PC-3 (cell line): ENCODE measurements at regions not wholly inside any gene's neighbourhood (a gene's known extent, or its start where the extent isn't known, plus 50 kb on each side); places are given as distances from the start of the nearest gene placed in this dataset.

ENCODE experiments used
- ATAC-seq: fragments of 200-7000 bp; cut with Tn5 transposase; 2 replicates; pipeline ENCODE4 v1.9.1; 2020; ENCODE audit warnings: mild to moderate bottlenecking, moderate library complexity
- BruUV-seq: library from RNA; stranded (reverse); fragments of 400-500 nt; replicated peaks from 2 replicates; lab custom pipeline; 2021; lab: Mats Ljungman, UMichigan
- CTCF ChIA-PET: fragments of 300-600 bp; sonication (Branson Sonifier 250); formaldehyde crosslinking; loops from one replicate; lab custom pipeline; 2022; ENCODE audit warnings: antibody characterized with exemption; lab: Charles Lee
- POLR2A ChIA-PET: fragments of 300-600 bp; sonication (Branson Sonifier 250); formaldehyde crosslinking; loops from one replicate; lab custom pipeline; 2022; ENCODE audit warnings: antibody characterized with exemption; ENCODE audit not compliant: unreplicated experiment; lab: Charles Lee
- DNase-seq: peaks from one replicate; pipeline ENCODE4 v3.0.0-alpha.2; 2015
- H2AFZ ChIP-seq: fragments of 300-600 bp; sonication (generic); 2 replicates; pipeline ENCODE4 v1.6.0; 2016; ENCODE audit warnings: antibody characterized with exemption, low read length
- H3F3A ChIP-seq: fragments of 300-600 bp; sonication (generic); one replicate; pipeline ENCODE4 v1.6.0; 2017; ENCODE audit warnings: antibody characterized with exemption, low read length, control low read depth, mild to moderate bottlenecking; ENCODE audit not compliant: unreplicated experiment
- H3K27ac ChIP-seq: fragments of 300-600 bp; sonication (generic); 2 replicates; pipeline ENCODE4 v1.5.1; 2016; ENCODE audit warnings: mild to moderate bottlenecking, low read length
- H3K27me3 ChIP-seq: fragments of 300-600 bp; sonication (generic); 2 replicates; pipeline ENCODE4 v1.6.1; 2016; ENCODE audit warnings: low read length, mixed read lengths
- H3K36me3 ChIP-seq: fragments of 300-600 bp; sonication (generic); 2 replicates; pipeline ENCODE4 v1.6.1; 2016; ENCODE audit warnings: low read depth, mixed run types, low read length, mixed read lengths
- H3K4me1 ChIP-seq: fragments of 300-600 bp; sonication (generic); 2 replicates; pipeline ENCODE4 v1.5.1; 2016; ENCODE audit warnings: low read length; ENCODE audit not compliant: insufficient read depth
- H3K4me2 ChIP-seq: fragments of 300-600 bp; sonication (generic); 2 replicates; pipeline ENCODE4 v1.6.0; 2016; ENCODE audit warnings: low read length
- H3K4me3 ChIP-seq: fragments of 300-600 bp; sonication (generic); 2 replicates; pipeline ENCODE4 v1.5.1; 2016; ENCODE audit warnings: mild to moderate bottlenecking, low read length, mixed read lengths
- H3K79me2 ChIP-seq: fragments of 300-600 bp; sonication (generic); 2 replicates; pipeline ENCODE4 v1.6.1; 2017; ENCODE audit warnings: low read length, mixed read lengths
- H3K9ac ChIP-seq: fragments of 300-600 bp; sonication (generic); 2 replicates; pipeline ENCODE4 v1.6.0; 2016; ENCODE audit warnings: mild to moderate bottlenecking, low read length
- H3K9me2 ChIP-seq: fragments of 300-600 bp; sonication (generic); replicated peaks from 2 replicates; pipeline ENCODE4 v1.6.1; 2016; ENCODE audit warnings: mixed run types, low read length, mixed read lengths
- H3K9me3 ChIP-seq: fragments of 300-600 bp; sonication (generic); 2 replicates; pipeline ENCODE4 v1.6.1; 2016; ENCODE audit warnings: low read length, mixed read lengths
- H4K20me1 ChIP-seq: fragments of 300-600 bp; sonication (generic); 2 replicates; pipeline ENCODE4 v1.6.1; 2016; ENCODE audit warnings: low read length, mixed read lengths
- EZH2 ChIP-seq: fragments of 300-600 bp; sonication (generic); IDR thresholded peaks from one replicate; pipeline ENCODE4 v1.6.1; 2017; ENCODE audit warnings: antibody characterized with exemption, mild to moderate bottlenecking, low read length; ENCODE audit not compliant: unreplicated experiment
- EZH2phosphoT487 ChIP-seq: fragments of 300-600 bp; sonication (generic); IDR thresholded peaks from 2 replicates; pipeline ENCODE4 v1.6.1; 2018; ENCODE audit warnings: mild to moderate bottlenecking, antibody characterized with exemption, low read length, borderline replicate concordance
- intact Hi-C: fragments of 100-400 bp; cut with micrococcal nuclease; formaldehyde crosslinking; loops from 2 replicates; pipeline ENCODE4 v1.9.0; 2023
- TF ChIP-seq, protein P1 (sequence below): fragments of 300-600 bp; sonication (generic); conservative IDR thresholded peaks from 2 replicates; pipeline ENCODE4 v1.5.1; 2017; ENCODE audit warnings: antibody characterized with exemption, low read depth, mild to moderate bottlenecking, low read length

DNA sequence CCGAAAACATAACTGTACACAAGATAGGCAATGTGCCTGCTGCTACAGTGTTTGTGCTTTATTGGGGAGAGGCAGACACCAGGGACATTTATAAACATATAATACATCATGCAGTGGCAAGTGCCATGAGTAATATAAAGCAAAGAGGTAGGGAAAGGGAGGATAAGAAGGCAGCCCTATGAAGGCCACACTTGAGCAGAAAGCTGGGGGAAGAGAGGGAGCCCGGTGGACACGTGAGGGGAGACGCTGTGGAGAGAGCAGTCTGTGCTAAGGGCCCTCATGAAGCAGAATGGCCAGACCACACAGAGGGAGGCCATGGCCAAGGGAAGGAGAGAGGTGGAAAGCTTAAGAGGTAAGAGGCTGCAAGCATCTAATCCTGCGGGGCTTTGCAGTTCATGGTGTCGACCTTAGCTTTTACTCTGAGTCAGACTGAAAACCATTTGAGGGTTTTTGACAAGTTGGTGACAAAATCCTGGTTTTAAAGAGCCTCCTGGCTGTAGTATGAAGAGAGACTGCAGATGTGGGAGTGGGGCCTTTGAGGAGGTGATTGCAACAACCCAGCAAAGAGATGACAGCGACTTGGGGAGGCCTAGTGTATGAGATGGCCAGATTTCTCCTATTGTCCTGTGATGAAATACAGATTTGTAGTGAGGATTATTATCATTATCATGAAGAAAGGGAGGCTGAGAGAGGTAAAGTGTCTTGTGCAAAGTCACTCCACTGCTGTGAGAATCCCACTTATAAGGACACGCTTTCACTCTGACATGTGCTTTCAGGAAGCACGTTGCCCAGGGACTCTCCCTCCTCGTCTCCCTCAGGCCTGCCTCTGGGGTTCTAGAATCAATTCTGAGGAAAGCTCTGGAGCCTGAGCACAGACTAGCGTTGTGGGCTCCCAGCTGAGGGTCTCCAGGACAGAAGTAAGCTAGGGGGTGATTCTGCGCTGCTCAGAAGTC, 192.9 kb downstream of the RHOU start:
- H3F3A ChIP-seq: no peaks in the 10 kb centered on the region
- no peaks in the 10 kb centered on the region for H3K4me1 ChIP-seq
- no peak overlapping the region for H3K27ac ChIP-seq
- CTCF ChIA-PET: no interaction called here
- H3K27me3 ChIP-seq: peaks cover 79% of the 10 kb centered on the region
- DNase-seq (no peak), ATAC-seq (no peak)
- no peaks in the 10 kb centered on the region for H3K36me3 ChIP-seq
- no peaks in the 10 kb centered on the region for H4K20me1 ChIP-seq
- TF ChIP-seq EZH2phosphoT487 (no peak), EZH2 (no peak)
- TF ChIP-seq, protein P1, sequence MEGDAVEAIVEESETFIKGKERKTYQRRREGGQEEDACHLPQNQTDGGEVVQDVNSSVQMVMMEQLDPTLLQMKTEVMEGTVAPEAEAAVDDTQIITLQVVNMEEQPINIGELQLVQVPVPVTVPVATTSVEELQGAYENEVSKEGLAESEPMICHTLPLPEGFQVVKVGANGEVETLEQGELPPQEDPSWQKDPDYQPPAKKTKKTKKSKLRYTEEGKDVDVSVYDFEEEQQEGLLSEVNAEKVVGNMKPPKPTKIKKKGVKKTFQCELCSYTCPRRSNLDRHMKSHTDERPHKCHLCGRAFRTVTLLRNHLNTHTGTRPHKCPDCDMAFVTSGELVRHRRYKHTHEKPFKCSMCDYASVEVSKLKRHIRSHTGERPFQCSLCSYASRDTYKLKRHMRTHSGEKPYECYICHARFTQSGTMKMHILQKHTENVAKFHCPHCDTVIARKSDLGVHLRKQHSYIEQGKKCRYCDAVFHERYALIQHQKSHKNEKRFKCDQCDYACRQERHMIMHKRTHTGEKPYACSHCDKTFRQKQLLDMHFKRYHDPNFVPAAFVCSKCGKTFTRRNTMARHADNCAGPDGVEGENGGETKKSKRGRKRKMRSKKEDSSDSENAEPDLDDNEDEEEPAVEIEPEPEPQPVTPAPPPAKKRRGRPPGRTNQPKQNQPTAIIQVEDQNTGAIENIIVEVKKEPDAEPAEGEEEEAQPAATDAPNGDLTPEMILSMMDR: no peak
- H3K9me3 ChIP-seq: no peaks in the 10 kb centered on the region
- no peak overlapping the region for H3K4me2 ChIP-seq
- no TSS peak for BruUV-seq
- H3K9ac ChIP-seq: no peak overlapping the region
- H3K9me2 ChIP-seq: no peaks in the 10 kb centered on the region
- POLR2A ChIA-PET: no interaction called here
- no peak overlapping the region for H3K4me3 ChIP-seq
- intact Hi-C loops: no loop called here
- no peaks in the 10 kb centered on the region for H3K79me2 ChIP-seq
- H2AFZ ChIP-seq: no peak overlapping the region

DNA sequence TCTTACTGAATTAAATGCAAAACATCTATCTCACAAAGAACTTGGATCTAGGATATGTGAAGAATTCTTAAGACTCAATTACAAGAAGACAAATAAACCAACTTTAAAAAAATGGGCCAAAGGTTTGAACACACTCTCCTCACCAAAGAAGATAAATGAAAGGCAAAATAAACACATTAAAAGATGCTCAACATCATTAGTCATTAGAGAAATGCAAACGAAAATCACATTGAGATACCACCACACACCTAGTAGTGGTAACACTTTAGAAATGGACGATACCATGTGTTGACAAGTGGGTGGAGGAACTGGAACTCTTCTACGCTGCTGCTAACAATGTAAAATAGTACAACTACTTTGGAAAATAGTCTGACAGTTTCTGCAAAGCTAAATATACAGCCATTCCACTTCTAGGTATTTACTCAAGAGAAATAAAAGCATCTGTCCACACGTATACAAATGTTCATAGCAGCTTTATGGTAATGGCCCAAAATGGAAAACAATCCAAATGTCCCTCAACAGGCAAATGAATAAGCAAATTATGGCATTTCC, 194.3 kb downstream of the RHOU start:
- Histone ChIP-seq H3K4me1 (no peaks in the 10 kb centered on the region), H3K79me2 (no peaks in the 10 kb centered on the region), H3K27ac (no peak overlapping the region), H4K20me1 (no peaks in the 10 kb centered on the region), H3K9me3 (no peaks in the 10 kb centered on the region), H3F3A (no peaks in the 10 kb centered on the region), H3K9ac (no peak overlapping the region), H3K4me2 (no peak overlapping the region), H3K36me3 (no peaks in the 10 kb centered on the region), H3K9me2 (no peaks in the 10 kb centered on the region), H2AFZ (no peak overlapping the region), H3K4me3 (no peak overlapping the region), H3K27me3 (peaks cover 90% of the 10 kb centered on the region)
- DNase-seq (no peak), ATAC-seq (no peak)
- intact Hi-C loops: no loop called here
- TF ChIP-seq, protein P1: no peak
- no peak for TF ChIP-seq EZH2
- no peak for TF ChIP-seq EZH2phosphoT487
- BruUV-seq: no TSS peak
- POLR2A ChIA-PET: no interaction called here
- CTCF ChIA-PET: no interaction called here
